Adipocyte (in vitro differentiated cells): ENCODE measurements at regions not wholly inside any gene's neighbourhood (a gene's known extent, or its start where the extent isn't known, plus 50 kb on each side); places are given as distances from the start of the nearest gene placed in this dataset.
"Not testable (repeated sequence)": the region's sequence is repeated elsewhere in the genome, so short reads cannot be mapped to it uniquely, and the experiment has no call there.

ENCODE experiments used
- DNase-seq: peaks from one replicate; pipeline ENCODE4 v3.0.0-alpha.2; 2015; ENCODE audit warnings: low read depth
- H3K27me3 ChIP-seq: replicated peaks from 2 replicates; pipeline ENCODE4 v1.7.0; 2013; ENCODE audit warnings: mild to moderate bottlenecking, low read length, moderate library complexity; ENCODE audit not compliant: control insufficient read depth, insufficient read depth
- H3K36me3 ChIP-seq: 2 replicates; pipeline ENCODE4 v1.7.0; 2013; ENCODE audit warnings: low read length, mild to moderate bottlenecking, moderate library complexity; ENCODE audit not compliant: control insufficient read depth, insufficient read depth, severe bottlenecking
- H3K4me1 ChIP-seq: 2 replicates; pipeline ENCODE4 v1.7.0; 2013; ENCODE audit warnings: mild to moderate bottlenecking, low read length, moderate library complexity; ENCODE audit not compliant: control insufficient read depth, insufficient read depth
- H3K4me3 ChIP-seq: 2 replicates; pipeline ENCODE4 v1.7.0; 2013; ENCODE audit warnings: mild to moderate bottlenecking, low read length, moderate library complexity
- H3K9ac ChIP-seq: 2 replicates; pipeline ENCODE4 v1.7.0; 2013; ENCODE audit warnings: mild to moderate bottlenecking, low read length, moderate library complexity
- H3K9me3 ChIP-seq: 2 replicates; pipeline ENCODE4 v1.7.0; 2013; ENCODE audit warnings: mild to moderate bottlenecking, low read length, moderate library complexity; ENCODE audit not compliant: control insufficient read depth

GRCh38 chr3:90062631-90063200, 955.3 kb downstream of the EPHA3 start:
- Histone ChIP-seq H3K9ac (peak overlapping the region; percentile 40), H3K4me1 (peaks cover 40% of the 10 kb centered on the region), H3K4me3 (peak overlapping the region; percentile 24), H3K9me3 (no peaks in the 10 kb centered on the region), H3K36me3 (no peaks in the 10 kb centered on the region), H3K27me3 (no peaks in the 10 kb centered on the region)
- DNase-seq, result no peak

DNA sequence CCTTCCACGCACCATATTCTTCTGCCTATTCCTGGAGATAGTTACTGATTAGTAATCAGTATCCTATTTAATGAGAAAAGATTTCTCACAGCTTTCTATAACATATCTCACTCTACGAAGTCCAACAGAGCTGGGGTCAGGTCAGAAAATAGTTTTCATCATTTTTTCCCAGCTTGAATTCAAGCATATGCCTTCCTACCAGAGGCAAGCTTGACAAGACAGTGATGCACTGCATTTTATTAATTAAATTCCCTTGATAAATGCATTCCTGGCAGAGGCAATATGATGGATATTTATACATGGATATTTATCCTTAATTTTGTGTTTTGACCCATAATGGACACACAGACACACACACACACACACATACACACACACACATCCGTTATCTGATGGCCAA, 961.4 kb downstream of the EPHA3 start:
- H3K9ac ChIP-seq, result no peak overlapping the region
- H3K27me3 ChIP-seq, result no peaks in the 10 kb centered on the region
- H3K36me3 ChIP-seq, result no peaks in the 10 kb centered on the region
- H3K4me1 ChIP-seq, result peaks cover 26% of the 10 kb centered on the region
- H3K9me3 ChIP-seq, result no peaks in the 10 kb centered on the region
- no peak for DNase-seq
- no peak overlapping the region for H3K4me3 ChIP-seq

- peak; percentile 11 for DNase-seq
- H3K9ac ChIP-seq, result no peak overlapping the region
Measured at GRCh38 chr3:90069748-90070147, 962.3 kb downstream of the EPHA3 start.

DNA sequence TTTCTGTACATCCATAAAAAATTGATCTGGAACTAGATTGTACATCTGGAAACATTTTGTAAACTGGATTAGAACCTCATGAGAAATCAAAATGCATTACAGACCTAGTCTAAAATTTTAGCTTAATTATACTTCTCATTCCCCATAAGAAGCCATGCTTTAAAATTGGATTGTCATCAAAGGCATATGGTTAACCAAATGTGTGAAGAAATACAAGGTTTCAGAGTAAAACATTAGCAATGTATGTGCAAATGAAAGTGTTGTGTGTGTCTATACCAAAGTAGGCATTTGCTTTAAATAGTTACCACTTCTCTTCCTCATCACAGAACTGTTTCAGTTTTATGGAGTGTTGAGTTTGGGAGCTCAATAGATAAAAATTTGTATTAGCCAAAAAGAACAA, 968.7 kb downstream of the EPHA3 start:
- DNase-seq, result no peak
- Histone ChIP-seq H3K9me3 (no peaks in the 10 kb centered on the region), H3K4me1 (peaks cover 3% of the 10 kb centered on the region), H3K36me3 (no peaks in the 10 kb centered on the region), H3K9ac (no peak overlapping the region), H3K4me3 (no peak overlapping the region), H3K27me3 (no peaks in the 10 kb centered on the region)

More at GRCh38 chr3:90069748-90070147, 962.3 kb downstream of the EPHA3 start:
- H3K4me3 ChIP-seq, result no peak overlapping the region
- peaks cover 25% of the 10 kb centered on the region for H3K4me1 ChIP-seq
- H3K36me3 ChIP-seq, result no peaks in the 10 kb centered on the region
- H3K9me3 ChIP-seq, result no peaks in the 10 kb centered on the region
- no peaks in the 10 kb centered on the region for H3K27me3 ChIP-seq

DNA sequence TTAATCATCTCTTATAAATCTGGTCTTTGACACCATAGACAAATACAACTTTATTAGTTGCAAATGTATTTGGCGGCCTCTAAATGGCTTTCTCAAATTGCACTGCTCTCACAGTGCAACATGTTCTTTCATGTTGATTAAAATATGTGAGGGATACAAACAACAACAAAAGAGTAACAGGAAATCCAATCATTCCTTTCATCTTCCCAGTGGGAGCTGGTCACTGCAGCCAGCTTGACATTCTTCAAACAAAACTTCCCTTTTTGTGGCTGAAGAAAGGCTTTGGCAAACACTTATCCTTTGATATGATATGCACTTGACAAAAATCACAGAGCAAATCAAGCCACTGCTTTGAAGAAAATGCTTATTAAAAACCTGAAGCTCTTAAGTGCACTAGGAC, 973.6 kb downstream of the EPHA3 start:
- Histone ChIP-seq H3K4me3 (no peak overlapping the region), H3K9ac (no peak overlapping the region), H3K4me1 (peaks cover 3% of the 10 kb centered on the region), H3K9me3 (no peaks in the 10 kb centered on the region), H3K36me3 (no peaks in the 10 kb centered on the region), H3K27me3 (no peaks in the 10 kb centered on the region)
- no peak for DNase-seq

DNA sequence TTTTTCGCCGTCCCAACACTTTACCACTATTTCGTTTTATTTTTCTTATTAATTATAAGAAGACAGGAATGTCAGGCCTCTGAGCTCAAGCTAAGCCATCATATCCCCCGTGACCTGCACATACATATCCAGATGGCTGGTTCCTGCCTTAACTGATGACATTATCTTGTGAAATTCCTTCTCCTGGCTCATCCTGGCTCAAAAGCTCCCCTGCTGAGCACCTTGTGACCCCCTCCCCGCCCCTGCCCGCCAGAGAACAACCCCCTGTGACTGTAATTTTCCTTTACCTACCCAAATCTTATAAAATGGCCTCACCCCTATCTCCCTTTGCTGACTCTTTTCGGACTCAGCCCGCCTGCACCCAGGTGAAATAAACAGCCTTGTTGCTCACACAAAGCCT, 978.9 kb downstream of the EPHA3 start:
- not testable (repeated sequence) for H3K4me3 ChIP-seq, H3K36me3 ChIP-seq, H3K9ac ChIP-seq, H3K9me3 ChIP-seq, H3K4me1 ChIP-seq, DNase-seq, H3K27me3 ChIP-seq

DNA sequence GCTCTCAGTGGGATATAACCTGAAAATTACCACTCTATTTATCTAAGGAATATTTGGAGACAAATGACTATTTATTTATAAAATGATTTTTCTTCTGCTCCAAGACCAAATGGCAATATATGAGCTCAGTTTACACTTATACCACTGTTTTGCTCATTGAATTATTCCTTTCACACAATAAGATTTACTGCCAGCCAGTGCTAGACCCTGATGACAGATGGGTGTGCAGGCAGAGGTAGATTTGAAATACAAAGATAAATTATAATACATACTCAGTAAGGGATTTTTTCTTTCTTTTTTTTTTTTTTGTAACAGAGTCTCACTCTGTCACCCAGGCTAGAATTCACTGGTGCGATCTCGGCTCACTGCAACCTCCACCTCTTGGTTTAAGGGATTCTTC, 980.3 kb downstream of the EPHA3 start:
- Histone ChIP-seq H3K9me3 (no peaks in the 10 kb centered on the region), H3K4me3 (no peak overlapping the region), H3K4me1 (peaks cover 9% of the 10 kb centered on the region), H3K27me3 (no peaks in the 10 kb centered on the region), H3K36me3 (no peaks in the 10 kb centered on the region), H3K9ac (no peak overlapping the region)
- no peak for DNase-seq

DNA sequence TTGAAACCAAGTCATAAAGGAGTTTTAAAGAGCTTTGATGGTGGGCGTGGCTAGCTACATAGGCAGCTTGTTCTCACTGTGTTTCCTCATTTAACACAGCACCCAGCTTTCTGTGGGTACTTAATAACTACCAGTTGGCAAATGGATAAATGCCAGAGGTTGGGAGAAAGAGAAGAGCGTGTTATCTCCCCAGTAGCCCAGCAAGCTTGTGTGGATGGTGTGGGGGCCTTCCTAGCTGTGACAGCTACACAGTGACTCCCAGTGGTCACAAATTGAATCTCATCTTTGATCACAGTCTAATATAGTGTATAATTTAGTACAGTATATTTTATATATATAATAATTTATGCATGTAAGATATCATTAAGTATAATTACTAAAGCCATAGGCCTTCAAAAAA, 984.1 kb downstream of the EPHA3 start:
- H3K4me1 ChIP-seq, result peaks cover 9% of the 10 kb centered on the region
- H3K4me3 ChIP-seq, result peak overlapping the region; percentile 43
- H3K27me3 ChIP-seq, result no peaks in the 10 kb centered on the region
- H3K36me3 ChIP-seq, result no peaks in the 10 kb centered on the region
- H3K9ac ChIP-seq, result peak overlapping the region; percentile 77
- peak; percentile 81 for DNase-seq
- no peaks in the 10 kb centered on the region for H3K9me3 ChIP-seq

- Histone ChIP-seq H3K4me3 (no peak overlapping the region), H3K36me3 (no peaks in the 10 kb centered on the region), H3K27me3 (no peaks in the 10 kb centered on the region), H3K9ac (no peak overlapping the region), H3K4me1 (peaks cover 9% of the 10 kb centered on the region), H3K9me3 (no peaks in the 10 kb centered on the region)
- peak; percentile 70 for DNase-seq
Measured at GRCh38 chr3:90092994-90093393, 985.6 kb downstream of the EPHA3 start.

DNA sequence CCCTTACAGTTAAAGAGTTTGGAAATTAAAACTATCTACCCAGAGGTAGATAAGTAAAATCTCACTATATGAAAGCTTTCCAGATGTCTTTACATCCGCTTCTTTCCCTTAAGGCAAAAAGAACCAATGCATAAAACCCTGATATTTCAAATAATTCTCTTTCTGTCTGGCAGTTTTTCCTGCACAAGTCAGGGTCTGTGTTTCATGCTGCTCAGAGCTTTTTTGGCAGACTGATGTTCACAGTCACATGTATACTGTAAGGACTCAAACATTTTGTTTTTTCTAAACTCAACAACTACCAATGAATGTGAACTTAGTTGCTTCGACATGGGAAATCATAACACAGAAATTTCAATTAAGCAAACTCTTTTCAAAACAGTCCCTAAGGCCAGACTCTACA, 988.4 kb downstream of the EPHA3 start:
- no peaks in the 10 kb centered on the region for H3K36me3 ChIP-seq
- H3K9ac ChIP-seq, result no peak overlapping the region
- peaks cover 7% of the 10 kb centered on the region for H3K4me1 ChIP-seq
- DNase-seq, result no peak
- H3K27me3 ChIP-seq, result no peaks in the 10 kb centered on the region
- H3K4me3 ChIP-seq, result no peak overlapping the region
- H3K9me3 ChIP-seq, result no peaks in the 10 kb centered on the region

- no peak overlapping the region for H3K4me3 ChIP-seq
Measured at GRCh38 chr3:90099493-90099892, 992.1 kb downstream of the EPHA3 start.

DNA sequence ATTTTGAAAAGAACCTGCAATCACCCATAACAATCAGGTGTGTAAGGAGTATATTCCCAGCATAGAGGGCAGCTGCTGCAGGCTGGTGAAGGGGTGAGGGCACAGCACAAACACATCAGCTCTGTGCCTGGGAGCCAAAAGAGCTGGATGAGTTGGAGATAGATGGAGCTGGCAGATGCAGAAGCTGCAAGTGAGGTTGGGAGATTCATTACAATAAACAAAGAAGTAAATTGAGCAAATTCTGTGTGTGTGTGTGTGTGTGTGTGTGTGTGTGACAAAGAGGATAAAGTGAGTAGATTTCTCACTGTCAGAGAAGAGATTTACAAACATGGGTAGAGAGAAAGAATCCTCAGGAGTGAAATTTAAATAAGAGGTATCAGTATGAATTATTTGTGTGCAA, 994.7 kb downstream of the EPHA3 start:
- Histone ChIP-seq H3K4me1 (no peaks in the 10 kb centered on the region), H3K27me3 (no peaks in the 10 kb centered on the region), H3K9ac (no peak overlapping the region), H3K36me3 (no peaks in the 10 kb centered on the region), H3K4me3 (no peak overlapping the region), H3K9me3 (no peaks in the 10 kb centered on the region)
- DNase-seq, result no peak

More at GRCh38 chr3:90099493-90099892, 992.1 kb downstream of the EPHA3 start:
- Histone ChIP-seq H3K9me3 (no peaks in the 10 kb centered on the region), H3K27me3 (no peaks in the 10 kb centered on the region), H3K4me1 (no peaks in the 10 kb centered on the region), H3K36me3 (no peaks in the 10 kb centered on the region), H3K9ac (no peak overlapping the region)
- no peak for DNase-seq
